ENCODE measurements at regions not wholly inside any gene's neighbourhood (a gene's known extent, or its start where the extent isn't known, plus 50 kb on each side); places are given as distances from the start of the nearest gene placed in this dataset.

- no peak for TF ChIP-seq CTCF (IDR thresholded peaks at IDR 0.05; ENCODE audit: control extremely low read depth, extremely low read depth)
- Histone ChIP-seq H3K9me3 (ENCODE audit: control insufficient read depth in 4 of 4, insufficient read depth in 3 of 4, low read length in 3 of 4) (no peaks in the 10 kb centered on the region), H3K4me3 (no peak overlapping the region), H3K27ac (ENCODE audit: low read depth in 1 of 2, low read length in 1 of 2) (no peak overlapping the region), H3K27me3 (ENCODE audit: control insufficient read depth in 3 of 3, insufficient read depth in 3 of 3, low read length in 2 of 3) (no peaks in the 10 kb centered on the region), H3K4me1 (ENCODE audit: control insufficient read depth in 5 of 5, insufficient read depth in 5 of 5, low read length in 5 of 5) (peaks cover 0 to 7% (median 0%) of the 10 kb centered on the region in 5 donors), H3K36me3 (ENCODE audit: control insufficient read depth in 4 of 4, insufficient read depth in 4 of 4, low read length in 4 of 4) (no peaks in the 10 kb centered on the region), H3K9ac (ENCODE audit: insufficient read depth in 1 of 2, low read length in 2 of 2) (no peak overlapping the region)
- WGBS, 2 donors, result 87 to 97% methylated on average over 1 of the region's 1 CpG
- DNase-seq (no peak), ATAC-seq (ENCODE audit: insufficient read depth, low FRiP score) (no peak)
These were observed 320.1 kb upstream of the ATP11B start for GRCh38 chr3:182473191-182473710.

GRCh38 chr3:182478369-182478768, 314.9 kb upstream of the ATP11B start:
- DNase-seq (no peak), ATAC-seq (ENCODE audit: insufficient read depth, low FRiP score) (no peak)
- Histone ChIP-seq H3K27ac (ENCODE audit: low read depth in 1 of 2, low read length in 1 of 2) (no peak overlapping the region), H3K9ac (ENCODE audit: insufficient read depth in 1 of 2, low read length in 2 of 2) (no peak overlapping the region), H3K4me3 (no peak overlapping the region), H3K27me3 (ENCODE audit: control insufficient read depth in 3 of 3, insufficient read depth in 3 of 3, low read length in 2 of 3) (no peaks in the 10 kb centered on the region), H3K36me3 (ENCODE audit: control insufficient read depth in 4 of 4, insufficient read depth in 4 of 4, low read length in 4 of 4) (no peaks in the 10 kb centered on the region), H3K4me1 (ENCODE audit: control insufficient read depth in 5 of 5, insufficient read depth in 5 of 5, low read length in 5 of 5) (no peaks in the 10 kb centered on the region), H3K9me3 (ENCODE audit: control insufficient read depth in 4 of 4, insufficient read depth in 3 of 4, low read length in 3 of 4) (no peaks in the 10 kb centered on the region)
- TF ChIP-seq CTCF (IDR thresholded peaks at IDR 0.05; ENCODE audit: control extremely low read depth, extremely low read depth), result no peak

- Histone ChIP-seq H3K4me1 (ENCODE audit: control insufficient read depth in 5 of 5, insufficient read depth in 5 of 5, low read length in 5 of 5) (no peaks in the 10 kb centered on the region), H3K27ac (ENCODE audit: low read depth in 1 of 2, low read length in 1 of 2) (no peak overlapping the region), H3K27me3 (ENCODE audit: control insufficient read depth in 3 of 3, insufficient read depth in 3 of 3, low read length in 2 of 3) (no peaks in the 10 kb centered on the region), H3K4me3 (no peak overlapping the region), H3K9me3 (ENCODE audit: control insufficient read depth in 4 of 4, insufficient read depth in 3 of 4, low read length in 3 of 4) (no peaks in the 10 kb centered on the region), H3K36me3 (ENCODE audit: control insufficient read depth in 4 of 4, insufficient read depth in 4 of 4, low read length in 4 of 4) (no peaks in the 10 kb centered on the region), H3K9ac (ENCODE audit: insufficient read depth in 1 of 2, low read length in 2 of 2) (no peak overlapping the region)
- no peak for ATAC-seq (ENCODE audit: insufficient read depth, low FRiP score)
- 74 to 79% methylated on average over 8 of the region's 8 CpGs for WGBS, 2 donors
- no peak for DNase-seq
- TF ChIP-seq CTCF (IDR thresholded peaks at IDR 0.05; ENCODE audit: control extremely low read depth, extremely low read depth), result no peak
These were observed 313.6 kb upstream of the ATP11B start for GRCh38 chr3:182479419-182480336.
